Neural crest cell (in vitro differentiated cells): ENCODE measurements at regions not wholly inside any gene's neighbourhood (a gene's known extent, or its start where the extent isn't known, plus 50 kb on each side); places are given as distances from the start of the nearest gene placed in this dataset.
"Not testable (repeated sequence)": the region's sequence is repeated elsewhere in the genome, so short reads cannot be mapped to it uniquely, and the experiment has no call there.

Experiments used
- DNase-seq: peaks from one replicate; pipeline ENCODE4 v3.0.0; 2021; ENCODE audit warnings: low read depth, mixed read lengths, low spot score
- H3K27ac Mint-ChIP-seq: one replicate; pipeline ENCODE4 v1.8.0; 2021; ENCODE audit warnings: mild to moderate bottlenecking, mixed read lengths; ENCODE audit not compliant: unreplicated experiment
- H3K27me3 Mint-ChIP-seq: 2 replicates; pipeline ENCODE4 v1.8.0; 2021; ENCODE audit warnings: low read depth, mild to moderate bottlenecking, mixed read lengths
- H3K36me3 Mint-ChIP-seq: 2 replicates; pipeline ENCODE4 v1.8.0; 2021; ENCODE audit warnings: low read depth, mild to moderate bottlenecking, mixed read lengths
- H3K4me1 Mint-ChIP-seq: 2 replicates; pipeline ENCODE4 v1.8.0; 2021; ENCODE audit warnings: mixed read lengths
- H3K4me3 Mint-ChIP-seq: one replicate; pipeline ENCODE4 v1.8.0; 2021; ENCODE audit warnings: mild to moderate bottlenecking, mixed read lengths
- H3K9me3 Mint-ChIP-seq: 2 replicates; pipeline ENCODE4 v1.8.0; 2021; ENCODE audit warnings: mixed read lengths
- TF ChIP-seq, protein P1 (sequence below): fragments of 200-600 bp; sonication (generic); conservative IDR thresholded peaks from 2 replicates; pipeline ENCODE4 v1.5.0; 2021; ENCODE audit warnings: antibody characterized with exemption, mild to moderate bottlenecking

DNA sequence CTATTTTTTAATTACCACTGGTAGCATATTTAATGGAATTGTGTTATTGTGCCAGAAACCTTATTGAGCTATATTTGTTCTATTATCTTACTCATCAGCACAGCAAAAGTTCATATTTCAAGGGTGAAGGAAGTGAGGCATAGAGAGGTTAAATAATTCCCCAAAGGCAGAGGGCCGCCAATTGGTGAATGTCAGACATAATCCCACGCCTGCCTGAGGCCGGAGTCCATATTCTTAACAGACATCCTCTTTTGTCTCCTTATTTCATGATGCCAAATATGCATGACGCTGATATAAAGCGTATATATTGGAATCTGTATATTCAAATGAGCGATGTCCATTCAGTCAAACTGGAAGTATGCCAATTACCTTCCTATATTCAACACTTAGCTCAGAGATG, 505.0 kb upstream of the SLC35B3 start:
- peaks cover 4% of the 10 kb centered on the region for H3K4me1 Mint-ChIP-seq
- H3K27me3 Mint-ChIP-seq, result no peaks in the 10 kb centered on the region
- H3K9me3 Mint-ChIP-seq, result peaks cover 3% of the 10 kb centered on the region
- H3K27ac Mint-ChIP-seq, result no peak overlapping the region
- DNase-seq, result no peak
- H3K4me3 Mint-ChIP-seq, result no peak overlapping the region
- no peaks in the 10 kb centered on the region for H3K36me3 Mint-ChIP-seq
- TF ChIP-seq, protein P1, sequence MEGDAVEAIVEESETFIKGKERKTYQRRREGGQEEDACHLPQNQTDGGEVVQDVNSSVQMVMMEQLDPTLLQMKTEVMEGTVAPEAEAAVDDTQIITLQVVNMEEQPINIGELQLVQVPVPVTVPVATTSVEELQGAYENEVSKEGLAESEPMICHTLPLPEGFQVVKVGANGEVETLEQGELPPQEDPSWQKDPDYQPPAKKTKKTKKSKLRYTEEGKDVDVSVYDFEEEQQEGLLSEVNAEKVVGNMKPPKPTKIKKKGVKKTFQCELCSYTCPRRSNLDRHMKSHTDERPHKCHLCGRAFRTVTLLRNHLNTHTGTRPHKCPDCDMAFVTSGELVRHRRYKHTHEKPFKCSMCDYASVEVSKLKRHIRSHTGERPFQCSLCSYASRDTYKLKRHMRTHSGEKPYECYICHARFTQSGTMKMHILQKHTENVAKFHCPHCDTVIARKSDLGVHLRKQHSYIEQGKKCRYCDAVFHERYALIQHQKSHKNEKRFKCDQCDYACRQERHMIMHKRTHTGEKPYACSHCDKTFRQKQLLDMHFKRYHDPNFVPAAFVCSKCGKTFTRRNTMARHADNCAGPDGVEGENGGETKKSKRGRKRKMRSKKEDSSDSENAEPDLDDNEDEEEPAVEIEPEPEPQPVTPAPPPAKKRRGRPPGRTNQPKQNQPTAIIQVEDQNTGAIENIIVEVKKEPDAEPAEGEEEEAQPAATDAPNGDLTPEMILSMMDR, result no peak

DNA sequence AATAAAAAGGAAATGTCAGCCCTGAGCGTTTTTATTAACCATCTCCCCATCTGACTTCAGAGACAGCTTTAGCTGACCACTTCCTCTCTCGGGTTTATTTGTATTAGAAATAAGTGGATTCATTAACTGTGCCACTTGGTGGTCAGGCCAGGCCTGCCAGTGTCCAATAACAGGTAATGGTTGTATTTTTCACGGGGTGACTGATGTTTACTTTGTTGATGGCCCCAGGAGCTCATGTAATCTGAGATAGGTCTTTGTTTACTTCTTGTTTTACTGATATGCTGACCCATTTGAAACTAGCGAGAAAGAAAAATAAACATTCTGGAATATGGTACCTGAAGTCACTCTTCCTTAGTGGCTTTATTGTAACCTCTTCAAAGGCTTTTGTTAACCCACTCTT, 504.3 kb upstream of the SLC35B3 start:
- Mint-ChIP-seq H3K4me1 (peaks cover 4% of the 10 kb centered on the region), H3K4me3 (no peak overlapping the region), H3K27ac (peak overlapping the region; percentile 31), H3K27me3 (no peaks in the 10 kb centered on the region), H3K36me3 (no peaks in the 10 kb centered on the region), H3K9me3 (peaks cover 3% of the 10 kb centered on the region)
- no peak for DNase-seq
- TF ChIP-seq, protein P1, result no peak

DNA sequence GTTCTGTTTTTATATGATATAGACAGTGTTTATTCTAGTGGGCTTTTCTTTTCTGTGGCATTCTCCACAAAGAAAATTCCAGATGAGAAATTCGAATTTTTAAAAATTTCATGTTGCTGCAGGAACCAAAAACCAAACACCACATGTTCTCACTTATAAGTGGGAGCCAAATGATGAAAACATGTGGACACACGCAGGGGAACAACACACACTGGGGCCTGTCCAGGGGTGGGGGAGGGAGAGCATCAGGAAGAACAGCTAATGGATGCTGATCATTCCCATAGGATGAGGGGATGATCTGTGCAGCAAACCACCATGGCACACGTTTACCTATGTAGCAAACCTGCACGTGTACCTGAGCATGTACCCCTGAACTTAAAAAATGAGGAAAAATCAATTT, 499.0 kb upstream of the SLC35B3 start:
- no peaks in the 10 kb centered on the region for H3K36me3 Mint-ChIP-seq
- H3K4me1 Mint-ChIP-seq, result peaks cover 2% of the 10 kb centered on the region
- H3K27ac Mint-ChIP-seq, result no peak overlapping the region
- DNase-seq, result no peak
- no peak overlapping the region for H3K4me3 Mint-ChIP-seq
- peaks cover 3% of the 10 kb centered on the region for H3K9me3 Mint-ChIP-seq
- no peaks in the 10 kb centered on the region for H3K27me3 Mint-ChIP-seq
- TF ChIP-seq, protein P1, result no peak

DNA sequence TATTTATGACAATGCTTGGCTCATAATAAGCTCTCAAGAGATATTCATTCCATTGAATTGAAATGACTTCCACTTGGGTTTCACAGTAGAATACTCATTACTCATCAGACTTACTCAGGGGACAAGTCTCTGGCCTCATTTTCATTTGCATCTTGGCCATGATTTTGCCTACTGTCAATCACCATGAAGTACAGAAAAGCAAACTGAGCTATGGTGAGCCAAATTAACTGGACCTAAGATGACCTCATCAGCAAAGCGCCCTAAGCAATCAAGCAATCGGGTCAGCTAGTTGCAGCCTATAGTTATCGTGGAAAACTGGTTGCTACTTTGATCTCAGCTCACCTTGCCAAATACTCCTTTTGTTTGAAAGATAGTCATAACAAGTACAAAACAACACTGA, 494.7 kb upstream of the SLC35B3 start:
- Mint-ChIP-seq H3K4me1 (peaks cover 5% of the 10 kb centered on the region), H3K27me3 (no peaks in the 10 kb centered on the region), H3K4me3 (no peak overlapping the region), H3K9me3 (no peaks in the 10 kb centered on the region), H3K27ac (no peak overlapping the region), H3K36me3 (no peaks in the 10 kb centered on the region)
- TF ChIP-seq, protein P1, result no peak
- no peak for DNase-seq

DNA sequence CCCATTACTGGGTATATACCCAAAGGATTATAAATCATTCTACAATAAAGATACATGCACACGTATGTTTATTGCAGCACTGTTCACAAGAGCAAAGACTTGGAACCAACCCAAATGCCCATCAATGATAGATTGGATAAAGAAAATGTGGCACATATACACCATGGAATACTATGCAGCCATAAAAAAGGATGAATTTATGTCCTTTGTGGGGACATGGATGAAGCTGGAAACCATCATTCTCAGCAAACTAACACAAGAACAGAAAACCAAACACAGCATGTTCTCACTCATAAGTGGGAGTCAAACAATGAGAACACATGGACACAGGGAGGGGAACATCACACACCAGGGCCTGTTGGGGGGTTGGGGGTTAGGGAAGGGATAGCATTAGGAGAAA, 484.9 kb upstream of the SLC35B3 start:
- DNase-seq, H3K9me3 Mint-ChIP-seq, H3K36me3 Mint-ChIP-seq, H3K27me3 Mint-ChIP-seq, H3K4me1 Mint-ChIP-seq, H3K4me3 Mint-ChIP-seq, H3K27ac Mint-ChIP-seq: not testable (repeated sequence)

DNA sequence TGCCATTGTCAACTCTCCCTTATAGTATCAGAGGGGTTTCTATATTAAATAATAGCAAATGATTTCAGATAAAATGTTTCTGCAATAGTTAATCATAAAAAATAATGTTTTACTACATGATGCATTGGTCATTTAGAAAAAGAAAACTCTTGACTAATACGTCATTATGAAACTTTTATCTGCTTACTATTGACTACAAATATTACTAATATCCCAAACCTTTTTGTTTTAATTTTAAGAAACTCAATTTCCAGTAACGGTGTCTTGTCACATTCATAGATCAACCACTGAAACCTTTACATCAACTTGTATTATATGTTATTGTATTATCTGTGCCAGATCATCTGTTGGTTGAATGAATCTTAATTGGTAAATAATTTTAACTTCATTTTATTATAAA, 482.9 kb upstream of the SLC35B3 start:
- H3K4me3 Mint-ChIP-seq, result no peak overlapping the region
- H3K36me3 Mint-ChIP-seq, result no peaks in the 10 kb centered on the region
- peaks cover 6% of the 10 kb centered on the region for H3K9me3 Mint-ChIP-seq
- no peak for DNase-seq
- no peaks in the 10 kb centered on the region for H3K4me1 Mint-ChIP-seq
- TF ChIP-seq, protein P1, result no peak
- H3K27ac Mint-ChIP-seq, result no peak overlapping the region
- no peaks in the 10 kb centered on the region for H3K27me3 Mint-ChIP-seq
